ENCODE measurements at regions not wholly inside any gene's neighbourhood (a gene's known extent, or its start where the extent isn't known, plus 50 kb on each side); places are given as distances from the start of the nearest gene placed in this dataset.
"Not testable (repeated sequence)": the region's sequence is repeated elsewhere in the genome, so short reads cannot be mapped to it uniquely, and the experiment has no call there.

GRCh38 chr5:38607396-38607795 lies 51.0 kb upstream of the LIFR start:
- DNase-seq: no peak

GRCh38 chr5:38607930-38608564 lies 51.6 kb upstream of the LIFR start:
- peak; percentile 40 for DNase-seq

- DNase-seq: no peak
Observed at GRCh38 chr5:38608874-38609273, 52.4 kb upstream of the LIFR start.

- no peak for DNase-seq
Observed at GRCh38 chr5:38612851-38613250, 56.4 kb upstream of the LIFR start.

- peak; percentile 4 for DNase-seq
Observed at GRCh38 chr5:38613490-38613889, 57.0 kb upstream of the LIFR start.

GRCh38 chr5:38613992-38614836 lies 57.8 kb upstream of the LIFR start:
- DNase-seq: peak; percentile 69

GRCh38 chr5:38615042-38615441 lies 58.6 kb upstream of the LIFR start:
- DNase-seq: no peak

GRCh38 chr5:38615981-38616451 lies 59.6 kb upstream of the LIFR start:
- no peak for DNase-seq

GRCh38 chr5:38618154-38618553 lies 61.7 kb upstream of the LIFR start:
- no peak for DNase-seq

GRCh38 chr5:38621331-38621730 lies 64.9 kb upstream of the LIFR start:
- no peak for DNase-seq

- no peak for DNase-seq
Observed at GRCh38 chr5:38621840-38622437, 65.5 kb upstream of the LIFR start.

GRCh38 chr5:38622723-38623129 lies 66.3 kb upstream of the LIFR start:
- DNase-seq: no peak

GRCh38 chr5:38624541-38624940 lies 68.1 kb upstream of the LIFR start:
- not testable (repeated sequence) for DNase-seq

GRCh38 chr5:38631376-38631775 lies 74.9 kb upstream of the LIFR start:
- not testable (repeated sequence) for DNase-seq

GRCh38 chr5:38634568-38635369 lies 78.3 kb upstream of the LIFR start:
- DNase-seq: no peak

GRCh38 chr5:38636626-38637025 lies 80.2 kb upstream of the LIFR start:
- DNase-seq: peak; percentile 82

GRCh38 chr5:38638656-38639055 lies 82.2 kb upstream of the LIFR start:
- DNase-seq: no peak

GRCh38 chr5:38639377-38640358 lies 83.2 kb upstream of the LIFR start:
- DNase-seq: peak; percentile 44

- DNase-seq: no peak
Observed at GRCh38 chr5:38641003-38641402, 84.6 kb upstream of the LIFR start.

GRCh38 chr5:38642189-38642911 lies 85.9 kb upstream of the LIFR start:
- no peak for DNase-seq

GRCh38 chr5:38643616-38644015 lies 87.2 kb upstream of the LIFR start:
- DNase-seq: no peak

Data from NCI-H2029 (cell line).